ENCODE measurements at regions not wholly inside any gene's neighbourhood (a gene's known extent, or its start where the extent isn't known, plus 50 kb on each side); places are given as distances from the start of the nearest gene placed in this dataset.

DNA sequence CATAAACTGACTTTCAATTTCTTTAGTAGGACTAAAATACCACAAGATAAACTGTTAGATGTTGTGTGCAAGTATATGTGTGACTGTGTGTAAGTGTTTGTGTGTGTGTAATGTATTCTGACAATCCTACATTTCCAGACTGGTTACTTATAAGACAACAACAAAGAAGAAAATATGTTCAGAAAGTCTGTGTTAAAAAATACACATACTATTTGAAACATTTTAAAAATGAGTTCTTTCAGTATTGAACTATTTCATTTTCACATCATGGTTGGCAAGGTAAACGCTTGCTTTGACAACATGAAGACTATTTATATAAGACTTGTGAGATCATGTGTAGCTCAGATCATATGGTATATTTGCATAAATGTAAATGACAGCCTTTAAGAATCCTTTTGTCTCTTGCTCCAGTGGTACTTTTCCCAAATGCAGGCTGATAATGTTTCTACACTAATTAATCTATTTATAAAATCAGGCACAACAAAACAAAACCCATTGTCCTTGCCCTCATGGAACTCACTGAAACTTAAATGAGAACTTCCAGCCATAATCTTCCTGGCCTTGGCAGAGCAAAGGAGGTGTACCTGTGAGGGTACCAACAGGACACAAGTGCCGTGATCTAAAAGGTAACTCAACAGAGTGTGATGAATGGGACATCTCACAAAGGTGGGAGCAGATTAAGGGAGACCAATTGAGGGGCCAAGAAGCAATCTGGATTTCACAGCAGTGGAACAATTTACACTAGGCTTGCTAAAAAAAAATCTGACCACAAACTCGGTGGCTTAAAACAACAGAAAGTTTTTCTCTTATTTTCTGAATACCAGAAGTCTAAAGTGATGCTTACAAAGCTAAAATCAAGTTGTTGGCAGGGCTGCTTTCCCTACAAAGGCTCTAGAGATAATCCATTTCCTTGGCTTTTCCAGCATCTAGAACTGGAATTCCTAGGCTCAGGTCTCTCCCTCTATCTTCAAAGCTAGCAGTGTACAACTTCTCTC is 349.0 kb downstream of the TBC1D4 start:
- in situ Hi-C loops (cut with HindIII; ENCODE audit: extremely low pct_ligation_motif_present, low pct_unique_long_range_greater_than_20kb) = no loop called here
- Histone ChIP-seq H3K9ac (ENCODE audit: insufficient read depth, low read depth, low read length) (no peak overlapping the region), H4K20me1 (ENCODE audit: insufficient read depth, low read length) (no peaks in the 10 kb centered on the region), H2AFZ (ENCODE audit: low read length) (no peak overlapping the region), H3K36me3 (replicated peaks in 1 of 2; ENCODE audit: control insufficient read depth in 1 of 2, insufficient read depth in 2 of 2, low read length in 2 of 2) (no peaks in the 10 kb centered on the region), H3K4me2 (ENCODE audit: low read depth, low read length) (no peak overlapping the region), H3K27ac (ENCODE audit: extremely low read length, insufficient read depth, low read length) (no peak overlapping the region), H3K4me1 (ENCODE audit: insufficient read depth, low read length) (no peaks in the 10 kb centered on the region), H3K9me3 (ENCODE audit: low read length) (peaks cover 7% of the 10 kb centered on the region), H3K27me3 (ENCODE audit: control insufficient read depth in 1 of 2, insufficient read depth in 2 of 2, low read length in 2 of 2) (no peaks in the 10 kb centered on the region), H3K4me3 (replicated peaks in 1 of 3; ENCODE audit: insufficient read depth in 1 of 3, low read depth in 2 of 3, low read length in 3 of 3) (no peak overlapping the region), H3K79me2 (ENCODE audit: insufficient read depth, low read length) (no peaks in the 10 kb centered on the region)
- intact Hi-C loops (cut with micrococcal nuclease; ENCODE audit: unreplicated experiment) = no loop called here
- ATAC-seq (no peak), DNase-seq (ENCODE audit: low spot score) (no peak), FAIRE-seq (no peak)
- no TSS peak for BruUV-seq (replicated peaks)
- 0% methylated on average over 3 of the region's 3 CpGs for WGBS (ENCODE audit: low lambda C conversion rate)
- ChIA-PET POLR2A (no interaction called here), CTCF (ENCODE audit: low intra/inter-chr PET ratio, low total read pairs) (no interaction called here)
- TF ChIP-seq RARG (CRISPR knock-in tag; IDR thresholded peaks at IDR 0.05; ENCODE audit: low read depth) (no peak), ELF3 (CRISPR knock-in tag; IDR thresholded peaks at IDR 0.05) (no peak), ZNF713 (CRISPR knock-in tag; IDR thresholded peaks at IDR 0.05) (no peak), ZNF761 (CRISPR knock-in tag; conservative IDR thresholded peaks at IDR 0.05) (no peak), ZNF335 (CRISPR knock-in tag; IDR thresholded peaks at IDR 0.05) (no peak), MIER3 (CRISPR knock-in tag; IDR thresholded peaks at IDR 0.05; ENCODE audit: borderline replicate concordance) (no peak), ZNF441 (CRISPR knock-in tag; IDR thresholded peaks at IDR 0.05; ENCODE audit: borderline replicate concordance) (no peak), KLF9 (CRISPR knock-in tag; IDR thresholded peaks at IDR 0.05; ENCODE audit: low read depth) (no peak), RXRA (CRISPR knock-in tag; IDR thresholded peaks at IDR 0.05) (no peak), ARNT2 (CRISPR knock-in tag; IDR thresholded peaks at IDR 0.05; ENCODE audit: low read depth) (no peak), MXD4 (CRISPR knock-in tag; IDR thresholded peaks at IDR 0.05) (no peak), U2AF2 (IDR thresholded peaks at IDR 0.05; ENCODE audit: low read depth, low read length) (no peak), HNRNPK (IDR thresholded peaks at IDR 0.05; ENCODE audit: low read depth, low read length, poor library complexity, severe bottlenecking) (no peak)
- TF ChIP-seq, protein P1, sequence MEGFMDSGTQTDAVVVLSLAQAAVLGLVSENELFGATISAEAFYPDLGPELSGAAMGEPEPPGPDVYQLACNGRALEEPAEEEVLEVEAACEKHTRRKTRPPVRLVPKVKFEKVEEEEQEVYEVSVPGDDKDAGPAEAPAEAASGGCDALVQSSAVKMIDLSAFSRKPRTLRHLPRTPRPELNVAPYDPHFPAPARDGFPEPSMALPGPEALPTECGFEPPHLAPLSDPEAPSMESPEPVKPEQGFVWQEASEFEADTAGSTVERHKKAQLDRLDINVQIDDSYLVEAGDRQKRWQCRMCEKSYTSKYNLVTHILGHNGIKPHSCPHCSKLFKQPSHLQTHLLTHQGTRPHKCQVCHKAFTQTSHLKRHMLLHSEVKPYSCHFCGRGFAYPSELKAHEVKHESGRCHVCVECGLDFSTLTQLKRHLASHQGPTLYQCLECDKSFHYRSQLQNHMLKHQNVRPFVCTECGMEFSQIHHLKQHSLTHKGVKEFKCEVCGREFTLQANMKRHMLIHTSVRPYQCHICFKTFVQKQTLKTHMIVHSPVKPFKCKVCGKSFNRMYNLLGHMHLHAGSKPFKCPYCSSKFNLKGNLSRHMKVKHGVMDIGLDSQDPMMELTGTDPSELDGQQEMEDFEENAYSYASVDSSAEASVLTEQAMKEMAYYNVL (CRISPR knock-in tag; IDR thresholded peaks at IDR 0.05; ENCODE audit: borderline replicate concordance) = no peak
- TF ChIP-seq, protein P2, sequence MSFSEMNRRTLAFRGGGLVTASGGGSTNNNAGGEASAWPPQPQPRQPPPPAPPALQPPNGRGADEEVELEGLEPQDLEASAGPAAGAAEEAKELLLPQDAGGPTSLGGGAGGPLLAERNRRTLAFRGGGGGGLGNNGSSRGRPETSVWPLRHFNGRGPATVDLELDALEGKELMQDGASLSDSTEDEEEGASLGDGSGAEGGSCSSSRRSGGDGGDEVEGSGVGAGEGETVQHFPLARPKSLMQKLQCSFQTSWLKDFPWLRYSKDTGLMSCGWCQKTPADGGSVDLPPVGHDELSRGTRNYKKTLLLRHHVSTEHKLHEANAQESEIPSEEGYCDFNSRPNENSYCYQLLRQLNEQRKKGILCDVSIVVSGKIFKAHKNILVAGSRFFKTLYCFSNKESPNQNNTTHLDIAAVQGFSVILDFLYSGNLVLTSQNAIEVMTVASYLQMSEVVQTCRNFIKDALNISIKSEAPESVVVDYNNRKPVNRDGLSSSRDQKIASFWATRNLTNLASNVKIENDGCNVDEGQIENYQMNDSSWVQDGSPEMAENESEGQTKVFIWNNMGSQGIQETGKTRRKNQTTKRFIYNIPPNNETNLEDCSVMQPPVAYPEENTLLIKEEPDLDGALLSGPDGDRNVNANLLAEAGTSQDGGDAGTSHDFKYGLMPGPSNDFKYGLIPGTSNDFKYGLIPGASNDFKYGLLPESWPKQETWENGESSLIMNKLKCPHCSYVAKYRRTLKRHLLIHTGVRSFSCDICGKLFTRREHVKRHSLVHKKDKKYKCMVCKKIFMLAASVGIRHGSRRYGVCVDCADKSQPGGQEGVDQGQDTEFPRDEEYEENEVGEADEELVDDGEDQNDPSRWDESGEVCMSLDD (CRISPR knock-in tag; IDR thresholded peaks at IDR 0.05; ENCODE audit: borderline replicate concordance) = no peak
